HFFc6 (cell line): ENCODE measurements at regions not wholly inside any gene's neighbourhood (a gene's known extent, or its start where the extent isn't known, plus 50 kb on each side); places are given as distances from the start of the nearest gene placed in this dataset.

ENCODE experiments used
- DNase-seq: peaks from one replicate; pipeline ENCODE4 v3.0.0-alpha.2; 2018
- H3K27ac Mint-ChIP-seq: 2 replicates; pipeline ENCODE4 v1.8.0; 2020; ENCODE audit warnings: mild to moderate bottlenecking, mixed read lengths
- H3K27me3 Mint-ChIP-seq: 2 replicates; pipeline ENCODE4 v1.8.0; 2021; ENCODE audit warnings: mild to moderate bottlenecking, moderate library complexity, mixed read lengths; ENCODE audit not compliant: insufficient read depth
- H3K36me3 Mint-ChIP-seq: 2 replicates; pipeline ENCODE4 v1.8.0; 2021; ENCODE audit warnings: low read depth, mixed read lengths
- H3K4me1 Mint-ChIP-seq: 2 replicates; pipeline ENCODE4 v1.8.0; 2020; ENCODE audit warnings: low read depth, mixed read lengths
- H3K4me3 Mint-ChIP-seq: 2 replicates; pipeline ENCODE4 v1.8.0; 2020; ENCODE audit warnings: mild to moderate bottlenecking, moderate library complexity, mixed read lengths
- H3K9me3 Mint-ChIP-seq: 2 replicates; pipeline ENCODE4 v1.8.0; 2020; ENCODE audit warnings: mild to moderate bottlenecking, mixed read lengths
- TF ChIP-seq, protein P1 (sequence below): fragments of 200-600 bp; sonication (generic); IDR thresholded peaks from 2 replicates; pipeline ENCODE4 v1.5.0; 2021; ENCODE audit warnings: antibody characterized with exemption, mild to moderate bottlenecking

- H3K27me3 Mint-ChIP-seq = no peaks in the 10 kb centered on the region
- TF ChIP-seq, protein P1, sequence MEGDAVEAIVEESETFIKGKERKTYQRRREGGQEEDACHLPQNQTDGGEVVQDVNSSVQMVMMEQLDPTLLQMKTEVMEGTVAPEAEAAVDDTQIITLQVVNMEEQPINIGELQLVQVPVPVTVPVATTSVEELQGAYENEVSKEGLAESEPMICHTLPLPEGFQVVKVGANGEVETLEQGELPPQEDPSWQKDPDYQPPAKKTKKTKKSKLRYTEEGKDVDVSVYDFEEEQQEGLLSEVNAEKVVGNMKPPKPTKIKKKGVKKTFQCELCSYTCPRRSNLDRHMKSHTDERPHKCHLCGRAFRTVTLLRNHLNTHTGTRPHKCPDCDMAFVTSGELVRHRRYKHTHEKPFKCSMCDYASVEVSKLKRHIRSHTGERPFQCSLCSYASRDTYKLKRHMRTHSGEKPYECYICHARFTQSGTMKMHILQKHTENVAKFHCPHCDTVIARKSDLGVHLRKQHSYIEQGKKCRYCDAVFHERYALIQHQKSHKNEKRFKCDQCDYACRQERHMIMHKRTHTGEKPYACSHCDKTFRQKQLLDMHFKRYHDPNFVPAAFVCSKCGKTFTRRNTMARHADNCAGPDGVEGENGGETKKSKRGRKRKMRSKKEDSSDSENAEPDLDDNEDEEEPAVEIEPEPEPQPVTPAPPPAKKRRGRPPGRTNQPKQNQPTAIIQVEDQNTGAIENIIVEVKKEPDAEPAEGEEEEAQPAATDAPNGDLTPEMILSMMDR = no peak
These were observed 1226.8 kb upstream of the MAP3K7 start for GRCh38 chr6:91813641-91814040.

DNA sequence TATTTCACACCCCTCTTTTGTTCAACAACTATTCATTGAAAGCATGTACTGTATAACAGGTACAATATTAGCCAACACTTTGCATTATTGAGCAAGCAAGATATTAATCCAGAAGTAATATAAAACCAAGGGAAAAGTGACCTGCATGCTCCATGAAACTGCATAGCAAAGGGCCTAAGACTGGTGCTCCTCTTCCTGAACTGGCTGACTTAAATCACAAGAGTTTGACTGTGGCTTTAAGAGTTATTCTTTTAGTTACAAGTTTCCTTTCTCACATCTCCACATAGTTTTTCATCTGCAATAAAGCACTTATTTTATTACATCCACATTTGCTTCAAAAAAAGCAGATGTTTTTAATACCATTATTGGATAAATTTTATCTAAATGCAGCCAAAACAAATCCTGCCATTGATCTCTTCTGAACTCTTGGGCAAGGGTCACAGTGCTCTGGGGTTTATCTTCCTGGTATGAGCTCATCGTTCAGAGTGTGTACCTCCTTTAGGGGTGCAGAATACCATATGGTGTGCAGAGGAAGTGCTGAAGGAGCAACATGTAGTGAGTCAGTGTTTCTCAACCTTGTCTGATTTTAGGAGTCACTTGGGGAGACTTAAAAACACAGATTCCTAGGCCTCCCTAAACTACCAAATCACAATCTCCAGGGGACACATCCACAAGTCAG is 1225.9 kb upstream of the MAP3K7 start:
- no peaks in the 10 kb centered on the region for H3K36me3 Mint-ChIP-seq

More at GRCh38 chr6:91813641-91814040, 1226.8 kb upstream of the MAP3K7 start:
- Mint-ChIP-seq H3K4me1 (no peaks in the 10 kb centered on the region), H3K27ac (no peak overlapping the region), H3K9me3 (peaks cover 43% of the 10 kb centered on the region), H3K4me3 (no peak overlapping the region), H3K36me3 (no peaks in the 10 kb centered on the region)
- no peak for DNase-seq

GRCh38 chr6:91804981-91805380 is 1218.1 kb upstream of the MAP3K7 start:
- no peak for DNase-seq
- TF ChIP-seq, protein P1 = no peak
- Mint-ChIP-seq H3K36me3 (no peaks in the 10 kb centered on the region; the same call in 1 of the 2 replicates), H3K27ac (no peak overlapping the region), H3K4me3 (no peak overlapping the region), H3K9me3 (peaks cover 45% of the 10 kb centered on the region), H3K27me3 (no peaks in the 10 kb centered on the region), H3K4me1 (no peaks in the 10 kb centered on the region)

More for the DNA sequence above, 1225.9 kb upstream of the MAP3K7 start:
- H3K4me3 Mint-ChIP-seq = no peak overlapping the region
- no peaks in the 10 kb centered on the region for H3K27me3 Mint-ChIP-seq
- TF ChIP-seq, protein P1 = no peak
- H3K4me1 Mint-ChIP-seq = no peaks in the 10 kb centered on the region
- H3K9me3 Mint-ChIP-seq = peaks cover 42% of the 10 kb centered on the region
- no peak overlapping the region for H3K27ac Mint-ChIP-seq
- DNase-seq = no peak

- H3K4me3 Mint-ChIP-seq = no peak overlapping the region
- H3K27ac Mint-ChIP-seq = no peak overlapping the region
- TF ChIP-seq, protein P1 = no peak
- no peak for DNase-seq
- H3K27me3 Mint-ChIP-seq = no peaks in the 10 kb centered on the region
- H3K36me3 Mint-ChIP-seq = no peaks in the 10 kb centered on the region; the same call in 1 of the 2 replicates
- no peaks in the 10 kb centered on the region for H3K4me1 Mint-ChIP-seq
- peaks cover 37% of the 10 kb centered on the region for H3K9me3 Mint-ChIP-seq
These were observed 1215.6 kb upstream of the MAP3K7 start for GRCh38 chr6:91802431-91802830.

DNA sequence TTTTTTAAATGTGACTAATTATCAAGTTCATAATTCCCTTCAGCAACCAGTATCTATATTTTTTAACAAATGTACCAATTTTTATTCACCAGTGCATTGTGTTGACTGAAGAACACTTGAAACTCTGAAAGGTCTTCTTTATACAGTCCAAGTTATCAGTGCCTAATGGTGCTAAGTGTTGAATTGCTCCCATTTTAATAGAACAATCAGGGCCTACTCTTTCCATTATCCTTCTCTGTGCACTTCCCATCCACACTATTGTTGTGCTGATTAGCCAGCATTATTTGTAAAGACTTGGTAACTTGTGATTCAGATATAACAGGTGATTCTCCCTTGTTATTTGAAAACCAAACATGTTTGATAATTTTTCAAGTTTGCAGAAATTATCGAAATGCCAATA is 1209.7 kb upstream of the MAP3K7 start:
- no peak overlapping the region for H3K4me3 Mint-ChIP-seq
- H3K4me1 Mint-ChIP-seq = no peaks in the 10 kb centered on the region
- no peak for DNase-seq
- H3K36me3 Mint-ChIP-seq = no peaks in the 10 kb centered on the region
- peaks cover 35% of the 10 kb centered on the region for H3K9me3 Mint-ChIP-seq
- no peaks in the 10 kb centered on the region for H3K27me3 Mint-ChIP-seq
- TF ChIP-seq, protein P1 = no peak
- H3K27ac Mint-ChIP-seq = no peak overlapping the region
